HCT116 (cell line): ENCODE measurements at regions not wholly inside any gene's neighbourhood (a gene's known extent, or its start where the extent isn't known, plus 50 kb on each side); places are given as distances from the start of the nearest gene placed in this dataset.

ENCODE experiments used
- ATAC-seq: fragments of 200-7000 bp; cut with Tn5 transposase; 2 replicates; pipeline ENCODE4 v1.9.1; 2020; ENCODE audit warnings: mild to moderate bottlenecking, moderate library complexity
- BruUV-seq: library from RNA; stranded (reverse); fragments of 400-500 nt; replicated peaks from 2 replicates; lab custom pipeline; 2021; lab: Mats Ljungman, UMichigan
- CTCF ChIA-PET: fragments of 300-600 bp; sonication (Branson Sonifier 250); formaldehyde crosslinking; loops from one replicate; lab custom pipeline; 2021; ENCODE audit warnings: antibody characterized with exemption; lab: Charles Lee
- POLR2A ChIA-PET: fragments of 300-600, 350-600 bp; sonication (Branson Sonifier 250); formaldehyde crosslinking; loops from one replicate; lab custom pipeline; 2021; ENCODE audit warnings: antibody characterized with exemption; lab: Charles Lee
- RAD21 ChIA-PET, 2 experiments: fragments of 300-600 bp; sonication (Branson Sonifier 250); formaldehyde crosslinking; loops; one replicate each; lab custom pipeline; 2023; ENCODE audit warnings: low total read pairs in 2 of 2; ENCODE audit not compliant: uncharacterized antibody in 2 of 2, unreplicated experiment in 2 of 2, low non-redundant PET in 1 of 2; lab: Charles Lee
- DNase-seq: peaks from one replicate; pipeline ENCODE4 v3.0.0-alpha.2; 2010; ENCODE audit warnings: low read depth, low spot score
- H2AFZ ChIP-seq: fragments of 200-600 bp; shearing (Covaris generic), sonication (generic); 2 replicates; pipeline ENCODE4 v1.6.1; 2017; ENCODE audit warnings: low read depth, mixed run types, mixed read lengths, antibody characterized with exemption, low read length; ENCODE audit not compliant: poor library complexity, severe bottlenecking
- H3K27ac ChIP-seq: 2 replicates; pipeline ENCODE4 v1.5.1; 2012; ENCODE audit warnings: low read depth, low read length
- H3K27me3 ChIP-seq: fragments of 200-600 bp; sonication (generic); 2 replicates; pipeline ENCODE4 v1.6.1; 2016; ENCODE audit warnings: mixed run types, low read length, mixed read lengths; ENCODE audit not compliant: insufficient read depth
- H3K36me3 ChIP-seq, 2 experiments: fragments of 200-500 bp in 1 of 2; fragments of 200-600 bp in 1 of 2; sonication (Bioruptor generic) in 1 of 2; sonication (generic) in 1 of 2; 2 replicates each; pipeline versions ENCODE4 v1.5.1 to v1.6.1; 2014 to 2016; ENCODE audit warnings: low read length in 2 of 2, inconsistent platforms in 1 of 2, mixed read lengths in 1 of 2, mixed run types in 1 of 2; ENCODE audit not compliant: insufficient read depth in 2 of 2, control insufficient read depth in 1 of 2
- H3K4me1 ChIP-seq, 2 experiments: fragments of 200-600 bp in 1 of 2; sonication (generic) in 1 of 2; 2 replicates each; pipeline versions ENCODE4 v1.5.1 to v1.6.1; 2012 to 2017; ENCODE audit warnings: low read length in 2 of 2, inconsistent platforms in 1 of 2, mild to moderate bottlenecking in 1 of 2, mixed read lengths in 1 of 2, mixed run types in 1 of 2, moderate library complexity in 1 of 2; ENCODE audit not compliant: insufficient read depth in 2 of 2, control insufficient read depth in 1 of 2
- H3K4me2 ChIP-seq: fragments of 200-600 bp; sonication (generic); 2 replicates; pipeline ENCODE4 v1.6.1; 2017; ENCODE audit warnings: mixed run types, low read length, mixed read lengths
- H3K4me3 ChIP-seq, 2 experiments: fragments of 200-600 bp in 1 of 2; sonication (generic) in 1 of 2; replicated peaks in 1 of 2; 2 replicates each; pipeline ENCODE4 v1.5.1; 2011 to 2016; ENCODE audit warnings: low read length in 2 of 2, control low read depth in 1 of 2, low read depth in 1 of 2, mild to moderate bottlenecking in 1 of 2, mixed read lengths in 1 of 2, mixed run types in 1 of 2
- H3K79me2 ChIP-seq: fragments of 200-600 bp; sonication (generic); 2 replicates; pipeline ENCODE4 v1.6.1; 2017; ENCODE audit warnings: mild to moderate bottlenecking, mixed run types, low read length, moderate library complexity, mixed read lengths; ENCODE audit not compliant: insufficient read depth
- H3K9ac ChIP-seq: fragments of 200-600 bp; sonication (generic); 2 replicates; pipeline ENCODE4 v1.6.1; 2016; ENCODE audit warnings: low read length, mixed read lengths
- H3K9me2 ChIP-seq: fragments of 200-600 bp; sonication (generic), shearing (Covaris generic); 2 replicates; pipeline ENCODE4 v1.6.1; 2017; ENCODE audit warnings: mixed run types, mild to moderate bottlenecking, moderate library complexity; ENCODE audit not compliant: insufficient read depth
- H3K9me3 ChIP-seq, 2 experiments: fragments of 200-500 bp in 1 of 2; fragments of 200-600 bp in 1 of 2; sonication (Bioruptor generic) in 1 of 2; sonication (generic) in 1 of 2; 2 replicates each; pipeline ENCODE4 v1.6.1; 2014 to 2017; ENCODE audit warnings: low read length in 2 of 2, mixed read lengths in 2 of 2, inconsistent platforms in 1 of 2, low read depth in 1 of 2, mild to moderate bottlenecking in 1 of 2, mixed run types in 1 of 2, moderate library complexity in 1 of 2; ENCODE audit not compliant: control insufficient read depth in 1 of 2, insufficient read depth in 1 of 2
- H4K20me1 ChIP-seq: fragments of 200-600 bp; sonication (generic), shearing (Covaris generic); 2 replicates; pipeline ENCODE4 v1.6.1; 2017; ENCODE audit warnings: mixed run types, mild to moderate bottlenecking, moderate library complexity; ENCODE audit not compliant: insufficient read depth
- ATF3 ChIP-seq: IDR thresholded peaks from 2 replicates; pipeline ENCODE4 v1.6.1; 2012
- CEBPB ChIP-seq: IDR thresholded peaks from 2 replicates; pipeline ENCODE4 v1.6.1; 2012; ENCODE audit warnings: low read depth
- CTCF ChIP-seq, 3 experiments: fragments of 200-600 bp in 1 of 3; sonication (generic) in 1 of 3; IDR thresholded peaks in 2 of 3; conservative IDR thresholded peaks in 1 of 3; 2 replicates each; pipeline ENCODE4 v1.5.1; 2012 to 2017; ENCODE audit warnings: low read depth in 2 of 3, low read length in 2 of 3, antibody characterized with exemption in 1 of 3, borderline replicate concordance in 1 of 3, control low read depth in 1 of 3, mild to moderate bottlenecking in 1 of 3, mixed read lengths in 1 of 3, mixed run types in 1 of 3, moderate library complexity in 1 of 3; ENCODE audit not compliant: insufficient read depth in 1 of 3
- EGR1 ChIP-seq: IDR thresholded peaks from 2 replicates; pipeline ENCODE4 v1.6.1; 2012; ENCODE audit warnings: low read depth
- ELF1 ChIP-seq: IDR thresholded peaks from 2 replicates; pipeline ENCODE4 v1.6.1; 2012; ENCODE audit warnings: low read depth, borderline replicate concordance
- EZH2 ChIP-seq: fragments of 200-600 bp; sonication (generic); IDR thresholded peaks from 2 replicates; pipeline ENCODE4 v1.6.1; 2017; ENCODE audit warnings: antibody characterized with exemption, mixed run types
- FOSL1 ChIP-seq: IDR thresholded peaks from 2 replicates; pipeline ENCODE4 v1.6.1; 2012; ENCODE audit warnings: low read depth
- JUND ChIP-seq: IDR thresholded peaks from 2 replicates; pipeline ENCODE4 v1.6.1; 2012
- MAX ChIP-seq: IDR thresholded peaks from 2 replicates; pipeline ENCODE4 v1.6.1; 2012
- POLR2A ChIP-seq: IDR thresholded peaks from 2 replicates; pipeline ENCODE4 v1.7.0; 2011; ENCODE audit warnings: borderline replicate concordance; ENCODE audit not compliant: insufficient read depth, insufficient read length; ENCODE audit errors: extremely low read depth
- POLR2AphosphoS5 ChIP-seq: IDR thresholded peaks from 2 replicates; pipeline ENCODE4 v1.6.1; 2011; ENCODE audit warnings: mild to moderate bottlenecking, low read depth, low read length, moderate library complexity
- RAD21 ChIP-seq: IDR thresholded peaks from 2 replicates; pipeline ENCODE4 v1.6.1; 2012; ENCODE audit warnings: low read depth, mild to moderate bottlenecking
- REST ChIP-seq: IDR thresholded peaks from 2 replicates; pipeline ENCODE4 v1.6.1; 2012; ENCODE audit warnings: low read depth
- SIN3A ChIP-seq: IDR thresholded peaks from 2 replicates; pipeline ENCODE4 v1.6.1; 2012; ENCODE audit warnings: low read depth
- SRF ChIP-seq: IDR thresholded peaks from 2 replicates; pipeline ENCODE4 v1.6.1; 2012; ENCODE audit warnings: low read depth
- TCF7L2 ChIP-seq: IDR thresholded peaks from 2 replicates; pipeline ENCODE4 v1.7.0; 2011; ENCODE audit warnings: borderline replicate concordance, inconsistent platforms; ENCODE audit not compliant: insufficient read depth, insufficient read length; ENCODE audit errors: extremely low read depth
- YY1 ChIP-seq: IDR thresholded peaks from 2 replicates; pipeline ENCODE4 v1.6.1; 2011; ENCODE audit warnings: low read length, low read depth, moderate library complexity, mild to moderate bottlenecking; ENCODE audit not compliant: insufficient replicate concordance; ENCODE audit errors: extremely low read depth
- ZBTB33 ChIP-seq: IDR thresholded peaks from 2 replicates; pipeline ENCODE4 v1.6.1; 2011; ENCODE audit warnings: mild to moderate bottlenecking, low read length, moderate library complexity; ENCODE audit not compliant: insufficient replicate concordance; ENCODE audit errors: extremely low read depth
- ZNF274 ChIP-seq: fragments of 200-500 bp; sonication (Bioruptor generic); IDR thresholded peaks from 2 replicates; pipeline ENCODE4 v1.6.1; 2014; ENCODE audit warnings: mild to moderate bottlenecking, low read depth, low read length, inconsistent platforms
- intact Hi-C: fragments of 100-400 bp; cut with micrococcal nuclease; formaldehyde crosslinking; loops from 2 replicates; pipeline ENCODE4 v1.10.0; 2022

- peak overlapping the region; percentile 88 to 90 for H3K4me3 ChIP-seq
- H3K9me3 ChIP-seq: no peaks in the 10 kb centered on the region
- H3K36me3 ChIP-seq: no peaks in the 10 kb centered on the region
- CTCF ChIA-PET: interaction anchor here (0.8 to 2.9 kb wide), 10 partner anchors 9 to 354 kb away, joined by 3 to 31 read pairs (median 6); partner anchors contain the start of genes MRPL57, SKA3 and ZDHHC20
- peaks cover 32% of the 10 kb centered on the region for H3K79me2 ChIP-seq
- peak overlapping the region; percentile 59; the same call in 1 of the 2 replicates for H3K27ac ChIP-seq
- RAD21 ChIA-PET: interaction anchor here in 1 of 2 experiments (0.7 kb wide), 1 partner anchor 180 kb away, joined by 3 read pairs; no protein-coding TSS in a partner anchor
- TF ChIP-seq JUND (no peak), RAD21 (no peak), ZNF274 (no peak), ZBTB33 (no peak), CEBPB (no peak), POLR2A (no peak), ATF3 (no peak), EZH2 (no peak), FOSL1 (no peak), SIN3A (no peak), TCF7L2 (no peak), ELF1 (no peak), MAX (no peak), YY1 (no peak), REST (no peak), EGR1 (no peak), CTCF (IDR thresholded peaks at IDR 0.05 in 2 of 3, conservative IDR thresholded peaks at IDR 0.05 in 1 of 3; ENCODE audit: borderline replicate concordance in 1 of 3, insufficient read depth in 1 of 3, low read depth in 2 of 3, low read length in 2 of 3) (no peak), POLR2AphosphoS5 (no peak), SRF (no peak)
- peak overlapping the region; percentile 80 for H3K4me2 ChIP-seq
- DNase-seq: no peak
- H3K4me1 ChIP-seq: peaks cover 16 to 23% of the 10 kb centered on the region in 2 experiments
- peak overlapping the region; percentile 100 for H2AFZ ChIP-seq
- H3K9me2 ChIP-seq: no peaks in the 10 kb centered on the region
- no peak for ATAC-seq
- no TSS peak for BruUV-seq
- H3K27me3 ChIP-seq: no peaks in the 10 kb centered on the region
- POLR2A ChIA-PET: no interaction called here
- H4K20me1 ChIP-seq: no peaks in the 10 kb centered on the region
- no peak overlapping the region for H3K9ac ChIP-seq
- intact Hi-C loops: loop anchor here (1.0 to 5.0 kb wide), 4 partner anchors 160 to 355 kb away; partner anchors contain the start of genes MICU2 and ZDHHC20
Observed at GRCh38 chr13:21297447-21297846, 121.0 kb downstream of the MRPL57 start.
